NCI-H510A (cell line): ENCODE measurements at regions not wholly inside any gene's neighbourhood (a gene's known extent, or its start where the extent isn't known, plus 50 kb on each side); places are given as distances from the start of the nearest gene placed in this dataset.
A peak's percentile ranks its signal among the peaks of the same experiment; 100 is the strongest.

ENCODE experiments used
- DNase-seq: peaks from one replicate; lab custom pipeline; 2025; lab: John Stamatoyannopoulos, UW

GRCh38 chr3:181859518-181859917, 147.8 kb downstream of the SOX2 start:
- no peak for DNase-seq

GRCh38 chr3:181860235-181860634, 148.5 kb downstream of the SOX2 start:
- no peak for DNase-seq

GRCh38 chr3:181862502-181862901, 150.8 kb downstream of the SOX2 start:
- DNase-seq, result no peak

- DNase-seq, result peak; percentile 35
Measured at GRCh38 chr3:181868576-181869082, 156.9 kb downstream of the SOX2 start.

- no peak for DNase-seq
Measured at GRCh38 chr3:181872887-181873286, 161.2 kb downstream of the SOX2 start.

- no peak for DNase-seq
Measured at GRCh38 chr3:181879926-181880325, 168.2 kb downstream of the SOX2 start.

GRCh38 chr3:181880331-181880730, 168.6 kb downstream of the SOX2 start:
- no peak for DNase-seq

- no peak for DNase-seq
Measured at GRCh38 chr3:181881749-181882148, 170.0 kb downstream of the SOX2 start.

GRCh38 chr3:181885868-181886630, 174.3 kb downstream of the SOX2 start:
- DNase-seq, result no peak

- no peak for DNase-seq
Measured at GRCh38 chr3:181886676-181887075, 175.0 kb downstream of the SOX2 start.

- no peak for DNase-seq
Measured at GRCh38 chr3:181887685-181888084, 176.0 kb downstream of the SOX2 start.

GRCh38 chr3:181888234-181888633, 176.5 kb downstream of the SOX2 start:
- DNase-seq, result no peak

GRCh38 chr3:181892848-181893247, 181.1 kb downstream of the SOX2 start:
- no peak for DNase-seq

- DNase-seq, result no peak
Measured at GRCh38 chr3:181896605-181897004, 184.9 kb downstream of the SOX2 start.

GRCh38 chr3:181899702-181900101, 188.0 kb downstream of the SOX2 start:
- DNase-seq, result no peak

GRCh38 chr3:181901626-181902025, 189.9 kb downstream of the SOX2 start:
- DNase-seq, result no peak

GRCh38 chr3:181906338-181906737, 194.6 kb downstream of the SOX2 start:
- DNase-seq, result no peak

GRCh38 chr3:181909241-181909640, 197.5 kb downstream of the SOX2 start:
- DNase-seq, result no peak

- DNase-seq, result no peak
Measured at GRCh38 chr3:181912384-181912783, 200.7 kb downstream of the SOX2 start.

GRCh38 chr3:181913254-181913653, 201.5 kb downstream of the SOX2 start:
- no peak for DNase-seq

- no peak for DNase-seq
Measured at GRCh38 chr3:181915551-181915950, 203.8 kb downstream of the SOX2 start.

- no peak for DNase-seq
Measured at GRCh38 chr3:181916013-181916412, 204.3 kb downstream of the SOX2 start.

GRCh38 chr3:181917027-181917426, 205.3 kb downstream of the SOX2 start:
- DNase-seq, result no peak

GRCh38 chr3:181919375-181919774, 207.7 kb downstream of the SOX2 start:
- no peak for DNase-seq
